ENCODE measurements at regions not wholly inside any gene's neighbourhood (a gene's known extent, or its start where the extent isn't known, plus 50 kb on each side); places are given as distances from the start of the nearest gene placed in this dataset.

GRCh38 chrX:134139090-134139489 is 97.9 kb upstream of the CCDC160 start:
- no CpG with 5 or more reads among the region's 3 CpGs for WGBS (ENCODE audit: insufficient coverage)
- H3K27me3 ChIP-seq (ENCODE audit: control insufficient read depth, insufficient read depth, low read length): peaks cover 2% of the 10 kb centered on the region
- DNase-seq (ENCODE audit: low read depth in 4 of 6, low spot score in 6 of 6): no peak
- no peaks in the 10 kb centered on the region for H3K4me1 ChIP-seq (ENCODE audit: control insufficient read depth, insufficient read depth, low read length)
- H3K27ac ChIP-seq (ENCODE audit: low read depth, low read length): no peak overlapping the region
- no peaks in the 10 kb centered on the region for H3K9me3 ChIP-seq (ENCODE audit: control insufficient read depth, insufficient read depth, low read length)
- no peak overlapping the region for H3K4me3 ChIP-seq (ENCODE audit: low read depth, low read length)
- H3K36me3 ChIP-seq (ENCODE audit: control insufficient read depth, insufficient read depth, low read length): no peaks in the 10 kb centered on the region

GRCh38 chrX:134144231-134144630 is 92.8 kb upstream of the CCDC160 start:
- Histone ChIP-seq H3K9me3 (ENCODE audit: control insufficient read depth, insufficient read depth, low read length) (no peaks in the 10 kb centered on the region), H3K27me3 (ENCODE audit: control insufficient read depth, insufficient read depth, low read length) (peaks cover 6% of the 10 kb centered on the region), H3K4me1 (ENCODE audit: control insufficient read depth, insufficient read depth, low read length) (no peaks in the 10 kb centered on the region), H3K4me3 (ENCODE audit: low read depth, low read length) (no peak overlapping the region), H3K36me3 (ENCODE audit: control insufficient read depth, insufficient read depth, low read length) (no peaks in the 10 kb centered on the region), H3K27ac (ENCODE audit: low read depth, low read length) (no peak overlapping the region)
- no CpG with 5 or more reads among the region's 1 CpG for WGBS (ENCODE audit: insufficient coverage)
- peak in 3 of 6 donors; percentile 1 to 39 (median 26) for DNase-seq (ENCODE audit: low read depth in 4 of 6, low spot score in 6 of 6)

GRCh38 chrX:134146493-134146892 is 90.5 kb upstream of the CCDC160 start:
- H3K27me3 ChIP-seq (ENCODE audit: control insufficient read depth, insufficient read depth, low read length): peaks cover 6% of the 10 kb centered on the region

GRCh38 chrX:134148172-134148692 is 88.8 kb upstream of the CCDC160 start:
- Histone ChIP-seq H3K4me1 (ENCODE audit: control insufficient read depth, insufficient read depth, low read length) (no peaks in the 10 kb centered on the region), H3K4me3 (ENCODE audit: low read depth, low read length) (no peak overlapping the region), H3K27me3 (ENCODE audit: control insufficient read depth, insufficient read depth, low read length) (peaks cover 6% of the 10 kb centered on the region), H3K27ac (ENCODE audit: low read depth, low read length) (no peak overlapping the region), H3K36me3 (ENCODE audit: control insufficient read depth, insufficient read depth, low read length) (no peaks in the 10 kb centered on the region), H3K9me3 (ENCODE audit: control insufficient read depth, insufficient read depth, low read length) (no peaks in the 10 kb centered on the region)
- 49% methylated on average over 7 of the region's 9 CpGs for WGBS (ENCODE audit: insufficient coverage)
- no peak for DNase-seq (ENCODE audit: low read depth in 4 of 6, low spot score in 6 of 6)

More at GRCh38 chrX:134146493-134146892, 90.5 kb upstream of the CCDC160 start:
- WGBS (ENCODE audit: insufficient coverage): 57% methylated on average over 6 of the region's 6 CpGs
- Histone ChIP-seq H3K4me1 (ENCODE audit: control insufficient read depth, insufficient read depth, low read length) (no peaks in the 10 kb centered on the region), H3K27ac (ENCODE audit: low read depth, low read length) (no peak overlapping the region), H3K9me3 (ENCODE audit: control insufficient read depth, insufficient read depth, low read length) (no peaks in the 10 kb centered on the region), H3K4me3 (ENCODE audit: low read depth, low read length) (no peak overlapping the region), H3K36me3 (ENCODE audit: control insufficient read depth, insufficient read depth, low read length) (no peaks in the 10 kb centered on the region)
- DNase-seq (ENCODE audit: low read depth in 4 of 6, low spot score in 6 of 6): no peak

- Histone ChIP-seq H3K36me3 (ENCODE audit: control insufficient read depth, insufficient read depth, low read length) (no peaks in the 10 kb centered on the region), H3K4me3 (ENCODE audit: low read depth, low read length) (no peak overlapping the region), H3K9me3 (ENCODE audit: control insufficient read depth, insufficient read depth, low read length) (no peaks in the 10 kb centered on the region), H3K27me3 (ENCODE audit: control insufficient read depth, insufficient read depth, low read length) (peaks cover 3% of the 10 kb centered on the region), H3K27ac (ENCODE audit: low read depth, low read length) (no peak overlapping the region), H3K4me1 (ENCODE audit: control insufficient read depth, insufficient read depth, low read length) (no peaks in the 10 kb centered on the region)
- 39% methylated on average over 2 of the region's 5 CpGs for WGBS (ENCODE audit: insufficient coverage)
- no peak for DNase-seq (ENCODE audit: low read depth in 4 of 6, low spot score in 6 of 6)
These were observed 78.0 kb upstream of the CCDC160 start for GRCh38 chrX:134158821-134159512.

GRCh38 chrX:134161162-134161561 is 75.8 kb upstream of the CCDC160 start:
- no peaks in the 10 kb centered on the region for H3K9me3 ChIP-seq (ENCODE audit: control insufficient read depth, insufficient read depth, low read length)
- H3K27ac ChIP-seq (ENCODE audit: low read depth, low read length): no peak overlapping the region
- H3K4me1 ChIP-seq (ENCODE audit: control insufficient read depth, insufficient read depth, low read length): no peaks in the 10 kb centered on the region
- no peak overlapping the region for H3K4me3 ChIP-seq (ENCODE audit: low read depth, low read length)
- no peaks in the 10 kb centered on the region for H3K36me3 ChIP-seq (ENCODE audit: control insufficient read depth, insufficient read depth, low read length)
- no peak for DNase-seq (ENCODE audit: low read depth in 4 of 6, low spot score in 6 of 6)
- WGBS (ENCODE audit: insufficient coverage): no CpG with 5 or more reads among the region's 2 CpGs
- no peaks in the 10 kb centered on the region for H3K27me3 ChIP-seq (ENCODE audit: control insufficient read depth, insufficient read depth, low read length)

GRCh38 chrX:134162032-134162431 is 75.0 kb upstream of the CCDC160 start:
- Histone ChIP-seq H3K9me3 (ENCODE audit: control insufficient read depth, insufficient read depth, low read length) (no peaks in the 10 kb centered on the region), H3K4me3 (ENCODE audit: low read depth, low read length) (no peak overlapping the region), H3K36me3 (ENCODE audit: control insufficient read depth, insufficient read depth, low read length) (no peaks in the 10 kb centered on the region), H3K4me1 (ENCODE audit: control insufficient read depth, insufficient read depth, low read length) (no peaks in the 10 kb centered on the region), H3K27ac (ENCODE audit: low read depth, low read length) (no peak overlapping the region), H3K27me3 (ENCODE audit: control insufficient read depth, insufficient read depth, low read length) (no peaks in the 10 kb centered on the region)
- no peak for DNase-seq (ENCODE audit: low read depth in 4 of 6, low spot score in 6 of 6)

- no CpG with 5 or more reads among the region's 1 CpG for WGBS (ENCODE audit: insufficient coverage)
- Histone ChIP-seq H3K9me3 (ENCODE audit: control insufficient read depth, insufficient read depth, low read length) (no peaks in the 10 kb centered on the region), H3K27ac (ENCODE audit: low read depth, low read length) (no peak overlapping the region), H3K4me1 (ENCODE audit: control insufficient read depth, insufficient read depth, low read length) (no peaks in the 10 kb centered on the region), H3K27me3 (ENCODE audit: control insufficient read depth, insufficient read depth, low read length) (no peaks in the 10 kb centered on the region), H3K4me3 (ENCODE audit: low read depth, low read length) (no peak overlapping the region), H3K36me3 (ENCODE audit: control insufficient read depth, insufficient read depth, low read length) (no peaks in the 10 kb centered on the region)
- no peak for DNase-seq (ENCODE audit: low read depth in 4 of 6, low spot score in 6 of 6)
These were observed 73.1 kb upstream of the CCDC160 start for GRCh38 chrX:134163836-134164235.

- no CpG with 5 or more reads among the region's 6 CpGs for WGBS (ENCODE audit: insufficient coverage)
- no peaks in the 10 kb centered on the region for H3K27me3 ChIP-seq (ENCODE audit: control insufficient read depth, insufficient read depth, low read length)
These were observed 69.3 kb upstream of the CCDC160 start for GRCh38 chrX:134167591-134168203.

More at GRCh38 chrX:134167591-134168203, 69.3 kb upstream of the CCDC160 start:
- no peaks in the 10 kb centered on the region for H3K4me1 ChIP-seq (ENCODE audit: control insufficient read depth, insufficient read depth, low read length)
- no peak for DNase-seq (ENCODE audit: low read depth in 4 of 6, low spot score in 6 of 6)
- H3K27ac ChIP-seq (ENCODE audit: low read depth, low read length): no peak overlapping the region
- no peaks in the 10 kb centered on the region for H3K36me3 ChIP-seq (ENCODE audit: control insufficient read depth, insufficient read depth, low read length)
- H3K4me3 ChIP-seq (ENCODE audit: low read depth, low read length): no peak overlapping the region
- no peaks in the 10 kb centered on the region for H3K9me3 ChIP-seq (ENCODE audit: control insufficient read depth, insufficient read depth, low read length)
